Activated naive CD8-positive, alpha-beta T cell treated with anti-CD3 and anti-CD28 coated beads for 36 hours (primary cell): ENCODE measurements at regions not wholly inside any gene's neighbourhood (a gene's known extent, or its start where the extent isn't known, plus 50 kb on each side); places are given as distances from the start of the nearest gene placed in this dataset.

ENCODE experiments used
- DNase-seq: peaks from one replicate; pipeline ENCODE4 v3.0.0; 2021
- H3K27ac Mint-ChIP-seq: one replicate; pipeline ENCODE4 v1.8.0; 2022; ENCODE audit warnings: mild to moderate bottlenecking, moderate library complexity, mixed read lengths
- H3K27me3 Mint-ChIP-seq: one replicate; pipeline ENCODE4 v1.8.0; 2022; ENCODE audit warnings: mild to moderate bottlenecking, mixed read lengths
- H3K36me3 Mint-ChIP-seq: one replicate; pipeline ENCODE4 v1.8.0; 2021; ENCODE audit warnings: mild to moderate bottlenecking, mixed read lengths
- H3K4me1 Mint-ChIP-seq: one replicate; pipeline ENCODE4 v1.8.0; 2021; ENCODE audit warnings: mixed read lengths
- H3K4me3 Mint-ChIP-seq: one replicate; pipeline ENCODE4 v1.8.0; 2022; ENCODE audit warnings: mild to moderate bottlenecking, moderate library complexity, mixed read lengths
- H3K9me3 Mint-ChIP-seq: one replicate; pipeline ENCODE4 v1.8.0; 2022; ENCODE audit warnings: mixed read lengths

DNA sequence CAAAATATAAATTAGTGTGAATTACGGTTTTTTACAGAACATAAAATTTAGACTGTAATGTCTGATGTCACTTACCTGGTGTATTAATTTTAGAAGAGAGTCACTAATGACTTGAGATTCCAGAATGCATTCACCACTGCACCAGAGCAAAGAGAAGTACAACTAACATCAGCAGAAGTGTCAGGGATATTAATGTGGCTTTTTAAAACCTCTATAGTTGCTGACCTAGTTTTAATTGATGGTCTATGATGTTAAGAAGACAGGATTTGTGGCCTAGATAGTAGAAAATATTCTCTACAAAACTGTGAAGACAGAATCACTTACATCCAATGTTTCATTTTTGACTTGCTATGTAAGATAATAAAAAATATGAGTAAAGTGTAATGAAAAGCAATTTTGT lies 1181.6 kb downstream of the RAPGEF2 start:
- Mint-ChIP-seq H3K9me3 (peaks cover 12% of the 10 kb centered on the region), H3K4me3 (no peak overlapping the region), H3K4me1 (no peaks in the 10 kb centered on the region), H3K36me3 (no peaks in the 10 kb centered on the region), H3K27ac (no peak overlapping the region), H3K27me3 (no peaks in the 10 kb centered on the region)
- DNase-seq: no peak

DNA sequence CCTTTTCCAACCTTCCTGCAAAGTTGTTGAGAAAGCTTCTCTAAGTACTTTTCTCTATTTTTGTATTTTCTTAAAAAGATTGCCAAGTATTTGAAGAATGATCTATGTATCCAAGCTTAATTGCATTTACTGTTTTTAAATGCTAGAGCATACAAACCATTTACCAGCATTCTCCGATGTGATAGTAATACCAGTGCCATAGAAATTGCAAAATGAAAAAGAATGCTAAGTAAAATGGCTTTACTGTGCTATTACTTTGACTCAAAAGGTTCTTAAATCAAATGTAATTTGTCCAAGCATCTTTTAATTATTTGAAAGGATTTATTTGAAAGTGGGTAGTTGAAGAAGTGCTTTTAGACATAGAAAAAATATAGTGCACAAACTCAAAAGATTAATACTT lies 1183.2 kb downstream of the RAPGEF2 start:
- no peaks in the 10 kb centered on the region for H3K4me1 Mint-ChIP-seq
- no peaks in the 10 kb centered on the region for H3K27me3 Mint-ChIP-seq
- peaks cover 7% of the 10 kb centered on the region for H3K9me3 Mint-ChIP-seq
- H3K4me3 Mint-ChIP-seq: no peak overlapping the region
- H3K36me3 Mint-ChIP-seq: no peaks in the 10 kb centered on the region
- H3K27ac Mint-ChIP-seq: no peak overlapping the region
- DNase-seq: no peak

- Mint-ChIP-seq H3K4me3 (no peak overlapping the region), H3K9me3 (peaks cover 3% of the 10 kb centered on the region), H3K36me3 (no peaks in the 10 kb centered on the region)
These were observed 1193.6 kb downstream of the RAPGEF2 start for GRCh38 chr4:160296476-160296875.

GRCh38 chr4:160299177-160299576 lies 1196.3 kb downstream of the RAPGEF2 start:
- H3K4me1 Mint-ChIP-seq: no peaks in the 10 kb centered on the region
- peaks cover 1% of the 10 kb centered on the region for H3K9me3 Mint-ChIP-seq
- DNase-seq: no peak
- H3K36me3 Mint-ChIP-seq: no peaks in the 10 kb centered on the region
- H3K27me3 Mint-ChIP-seq: no peaks in the 10 kb centered on the region
- H3K4me3 Mint-ChIP-seq: no peak overlapping the region
- no peak overlapping the region for H3K27ac Mint-ChIP-seq

More at GRCh38 chr4:160296476-160296875, 1193.6 kb downstream of the RAPGEF2 start:
- no peak for DNase-seq
- Mint-ChIP-seq H3K27ac (no peak overlapping the region), H3K27me3 (no peaks in the 10 kb centered on the region), H3K4me1 (no peaks in the 10 kb centered on the region)

GRCh38 chr4:160299608-160300007 lies 1196.7 kb downstream of the RAPGEF2 start:
- H3K9me3 Mint-ChIP-seq: peaks cover 1% of the 10 kb centered on the region
- no peak overlapping the region for H3K4me3 Mint-ChIP-seq
- no peaks in the 10 kb centered on the region for H3K27me3 Mint-ChIP-seq
- H3K36me3 Mint-ChIP-seq: no peaks in the 10 kb centered on the region
- H3K4me1 Mint-ChIP-seq: no peaks in the 10 kb centered on the region
- no peak overlapping the region for H3K27ac Mint-ChIP-seq
- DNase-seq: no peak

DNA sequence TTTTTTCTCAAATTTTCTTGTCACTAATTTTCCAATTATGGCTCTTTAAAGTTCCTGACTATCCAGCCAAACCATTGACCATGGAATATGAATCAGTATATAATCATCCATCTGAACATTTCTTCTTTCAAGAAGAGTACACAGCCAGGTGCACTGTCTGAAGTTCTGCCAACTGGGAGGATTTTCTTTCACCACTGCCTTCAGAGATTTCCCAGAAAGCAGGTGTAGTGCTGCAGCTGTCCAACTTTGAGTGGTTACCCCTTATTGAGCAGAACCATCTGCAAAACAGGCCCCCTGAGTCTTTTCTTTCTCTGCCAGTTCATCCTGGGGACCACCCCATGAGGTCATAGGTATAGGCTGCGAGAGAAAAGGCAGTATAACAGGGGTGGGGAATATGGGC lies 1213.2 kb downstream of the RAPGEF2 start:
- Mint-ChIP-seq H3K9me3 (no peaks in the 10 kb centered on the region), H3K27ac (no peak overlapping the region), H3K4me3 (no peak overlapping the region), H3K36me3 (no peaks in the 10 kb centered on the region), H3K4me1 (no peaks in the 10 kb centered on the region), H3K27me3 (no peaks in the 10 kb centered on the region)
- no peak for DNase-seq

GRCh38 chr4:160318567-160319220 lies 1215.8 kb downstream of the RAPGEF2 start:
- DNase-seq: no peak
- H3K27ac Mint-ChIP-seq: no peak overlapping the region
- no peaks in the 10 kb centered on the region for H3K27me3 Mint-ChIP-seq
- no peak overlapping the region for H3K4me3 Mint-ChIP-seq
- no peaks in the 10 kb centered on the region for H3K36me3 Mint-ChIP-seq
- no peaks in the 10 kb centered on the region for H3K4me1 Mint-ChIP-seq
- no peaks in the 10 kb centered on the region for H3K9me3 Mint-ChIP-seq

DNA sequence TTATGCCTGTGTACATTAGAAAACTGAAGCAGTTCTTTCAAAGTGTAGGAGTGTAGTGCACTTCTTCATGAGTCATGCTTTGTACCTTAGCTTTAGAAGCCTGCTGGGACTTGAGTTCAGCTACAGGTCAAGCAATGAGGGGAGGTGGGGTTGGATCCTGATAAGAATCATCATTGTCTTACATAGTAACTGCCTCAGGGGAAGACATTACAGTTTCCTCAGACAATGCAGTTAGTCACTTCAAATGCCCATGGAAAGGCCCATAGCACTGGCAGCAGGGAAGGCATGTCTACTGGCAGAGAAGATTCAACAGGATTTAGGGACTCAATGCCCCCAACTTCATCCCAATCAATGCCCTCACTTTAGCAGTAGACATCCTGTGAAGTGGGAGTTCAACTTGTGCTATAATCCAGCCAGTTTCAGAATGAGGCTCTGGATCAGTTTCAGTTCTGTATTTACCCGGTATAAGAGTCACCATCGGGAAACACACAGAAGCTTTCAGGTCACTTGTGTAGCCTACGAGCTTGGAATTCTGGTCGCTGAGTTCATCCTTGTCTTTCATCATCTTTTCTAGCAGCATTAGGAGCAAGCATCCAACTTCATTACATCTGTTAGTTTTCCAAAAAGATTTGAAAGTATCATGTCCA lies 1216.5 kb downstream of the RAPGEF2 start:
- H3K4me3 Mint-ChIP-seq: no peak overlapping the region
- H3K36me3 Mint-ChIP-seq: no peaks in the 10 kb centered on the region
- no peak for DNase-seq
- no peaks in the 10 kb centered on the region for H3K27me3 Mint-ChIP-seq
- no peak overlapping the region for H3K27ac Mint-ChIP-seq
- no peaks in the 10 kb centered on the region for H3K4me1 Mint-ChIP-seq
- no peaks in the 10 kb centered on the region for H3K9me3 Mint-ChIP-seq

DNA sequence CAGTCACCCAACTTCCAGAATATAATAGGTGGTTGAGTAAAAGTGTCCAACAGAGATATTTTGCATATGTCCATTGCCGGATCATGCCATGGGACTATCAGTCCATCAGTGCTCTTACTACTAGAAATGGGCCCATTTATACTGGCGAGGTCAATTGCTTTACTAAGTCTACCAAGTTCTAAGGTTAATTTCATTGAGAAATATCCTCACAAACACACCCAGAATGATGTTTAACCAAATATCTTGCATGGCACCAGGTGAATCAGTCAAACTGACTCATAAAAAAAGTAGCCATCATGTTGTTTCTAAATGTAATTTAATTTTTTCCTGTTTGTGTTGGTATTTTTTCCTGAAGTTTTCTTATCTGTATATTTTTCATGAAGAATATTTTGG lies 1217.0 kb downstream of the RAPGEF2 start:
- DNase-seq: no peak
- Mint-ChIP-seq H3K4me1 (no peaks in the 10 kb centered on the region), H3K27ac (no peak overlapping the region), H3K4me3 (no peak overlapping the region), H3K36me3 (no peaks in the 10 kb centered on the region), H3K27me3 (no peaks in the 10 kb centered on the region), H3K9me3 (no peaks in the 10 kb centered on the region)

DNA sequence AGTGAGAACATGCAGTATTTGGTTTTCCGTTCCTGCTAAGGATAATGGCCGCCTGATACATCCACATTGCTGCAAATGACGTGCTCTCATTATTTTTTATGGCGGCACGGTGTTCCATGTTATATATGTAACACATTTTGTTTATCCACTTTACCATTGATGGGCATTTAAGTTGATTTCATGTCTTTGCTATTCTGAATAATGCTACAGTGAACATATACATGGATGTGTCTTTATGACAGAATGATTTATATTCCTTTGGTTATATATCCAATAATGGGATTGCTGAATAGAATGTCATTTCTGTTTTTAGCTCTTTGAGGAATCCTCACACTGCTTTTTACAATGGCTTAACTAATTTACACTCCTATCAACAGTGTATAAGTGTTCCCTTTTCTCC lies 1223.2 kb downstream of the RAPGEF2 start:
- no peak for DNase-seq
- H3K9me3 Mint-ChIP-seq: peaks cover 3% of the 10 kb centered on the region
- no peaks in the 10 kb centered on the region for H3K4me1 Mint-ChIP-seq
- no peak overlapping the region for H3K4me3 Mint-ChIP-seq
- no peaks in the 10 kb centered on the region for H3K27me3 Mint-ChIP-seq
- no peak overlapping the region for H3K27ac Mint-ChIP-seq
- no peaks in the 10 kb centered on the region for H3K36me3 Mint-ChIP-seq

DNA sequence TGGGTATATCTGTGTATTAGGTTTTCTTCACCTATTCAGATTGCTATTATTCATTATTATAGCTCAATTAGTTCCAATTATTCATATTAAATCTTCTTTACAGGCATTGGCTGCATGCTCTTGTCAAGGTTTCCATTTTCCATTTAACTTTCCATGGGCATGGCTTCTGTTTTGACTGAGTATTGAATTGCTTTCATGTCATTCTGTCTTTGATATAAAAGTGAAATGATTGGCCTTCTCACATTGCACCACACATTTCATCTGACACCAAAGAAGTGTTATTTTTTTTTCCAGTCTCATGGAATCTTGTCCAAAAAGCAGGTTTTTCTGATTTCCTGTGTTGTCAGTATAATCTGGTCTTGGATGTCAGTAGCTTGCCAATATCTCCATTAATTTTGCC lies 1244.3 kb downstream of the RAPGEF2 start:
- no peaks in the 10 kb centered on the region for H3K27me3 Mint-ChIP-seq
- no peak overlapping the region for H3K4me3 Mint-ChIP-seq
- H3K4me1 Mint-ChIP-seq: no peaks in the 10 kb centered on the region
- no peak for DNase-seq
- H3K36me3 Mint-ChIP-seq: no peaks in the 10 kb centered on the region
- peaks cover 4% of the 10 kb centered on the region for H3K9me3 Mint-ChIP-seq
- H3K27ac Mint-ChIP-seq: no peak overlapping the region

- no peak overlapping the region for H3K27ac Mint-ChIP-seq
- no peak for DNase-seq
- H3K36me3 Mint-ChIP-seq: no peaks in the 10 kb centered on the region
- peaks cover 1% of the 10 kb centered on the region for H3K9me3 Mint-ChIP-seq
- no peaks in the 10 kb centered on the region for H3K4me1 Mint-ChIP-seq
- no peak overlapping the region for H3K4me3 Mint-ChIP-seq
- H3K27me3 Mint-ChIP-seq: no peaks in the 10 kb centered on the region
These were observed 1248.1 kb downstream of the RAPGEF2 start for GRCh38 chr4:160350944-160351343.

- Mint-ChIP-seq H3K4me3 (no peak overlapping the region), H3K27me3 (no peaks in the 10 kb centered on the region), H3K4me1 (no peaks in the 10 kb centered on the region), H3K36me3 (no peaks in the 10 kb centered on the region), H3K9me3 (peaks cover 1% of the 10 kb centered on the region), H3K27ac (no peak overlapping the region)
- DNase-seq: no peak
These were observed 1249.8 kb downstream of the RAPGEF2 start for GRCh38 chr4:160352637-160353036.

GRCh38 chr4:160353548-160353947 lies 1250.7 kb downstream of the RAPGEF2 start:
- H3K4me3 Mint-ChIP-seq: no peak overlapping the region
- no peaks in the 10 kb centered on the region for H3K36me3 Mint-ChIP-seq
- no peak for DNase-seq
- no peak overlapping the region for H3K27ac Mint-ChIP-seq
- peaks cover 1% of the 10 kb centered on the region for H3K9me3 Mint-ChIP-seq
- H3K27me3 Mint-ChIP-seq: no peaks in the 10 kb centered on the region
- no peaks in the 10 kb centered on the region for H3K4me1 Mint-ChIP-seq

GRCh38 chr4:160362478-160362877 lies 1259.6 kb downstream of the RAPGEF2 start:
- Mint-ChIP-seq H3K9me3 (peaks cover 1% of the 10 kb centered on the region), H3K4me1 (no peaks in the 10 kb centered on the region), H3K27ac (no peak overlapping the region), H3K4me3 (no peak overlapping the region), H3K36me3 (no peaks in the 10 kb centered on the region), H3K27me3 (no peaks in the 10 kb centered on the region)
- DNase-seq: no peak

DNA sequence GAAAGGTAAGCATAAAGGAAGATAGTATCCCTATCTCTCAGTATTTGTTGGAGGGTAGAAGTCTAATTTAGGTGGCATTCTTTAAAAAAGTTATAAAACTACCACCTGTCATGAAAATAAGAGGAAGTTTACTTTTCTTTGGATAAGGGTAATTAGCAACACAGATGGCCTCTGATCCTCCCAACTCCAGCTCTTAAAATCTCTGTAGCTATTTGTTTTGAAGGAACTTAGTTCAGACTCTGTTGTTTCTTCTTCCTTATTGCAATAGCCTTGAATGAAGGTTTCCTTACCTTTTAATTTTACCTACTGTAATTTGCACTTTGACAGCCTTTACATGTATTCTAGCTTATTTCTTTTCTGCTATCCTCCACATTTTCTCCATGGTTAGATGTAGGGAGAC lies 1261.3 kb downstream of the RAPGEF2 start:
- H3K27ac Mint-ChIP-seq: no peak overlapping the region
- no peak overlapping the region for H3K4me3 Mint-ChIP-seq
- no peaks in the 10 kb centered on the region for H3K27me3 Mint-ChIP-seq
- H3K4me1 Mint-ChIP-seq: no peaks in the 10 kb centered on the region
- no peaks in the 10 kb centered on the region for H3K36me3 Mint-ChIP-seq
- DNase-seq: no peak
- no peaks in the 10 kb centered on the region for H3K9me3 Mint-ChIP-seq
